ENCODE measurements at regions not wholly inside any gene's neighbourhood (a gene's known extent, or its start where the extent isn't known, plus 50 kb on each side); places are given as distances from the start of the nearest gene placed in this dataset.

DNA sequence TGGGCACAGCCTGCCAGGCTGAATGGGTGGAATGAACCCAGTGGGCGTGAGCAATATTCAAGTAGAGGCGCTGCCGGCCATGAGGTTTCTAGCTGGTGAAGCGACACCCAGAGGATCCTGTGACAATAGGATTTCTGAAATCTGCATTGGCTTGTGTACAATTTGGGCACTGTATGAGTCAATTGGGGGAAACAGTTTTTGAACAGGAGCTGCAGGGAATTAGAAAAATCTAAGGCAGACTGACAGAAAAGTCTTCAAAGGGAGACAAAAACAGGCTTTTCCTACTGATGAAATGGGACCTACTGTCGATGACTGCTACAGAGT, 145.2 kb downstream of the GPCPD1 start:
- H3K4me2 ChIP-seq (ENCODE audit: insufficient read depth in 1 of 2, low read depth in 2 of 2, low read length in 2 of 2): no peak overlapping the region
- H3K4me3 ChIP-seq (ENCODE audit: extremely low read depth in 1 of 4, insufficient read depth in 2 of 4, low read depth in 3 of 4, low read length in 4 of 4): no peak overlapping the region
- H4K8ac ChIP-seq (ENCODE audit: extremely low read depth, insufficient read depth, low read length): no peak overlapping the region
- no peaks in the 10 kb centered on the region for H3K79me1 ChIP-seq (ENCODE audit: low read depth, low read length)
- DNase-seq (ENCODE audit: low read depth in 1 of 2, low spot score in 2 of 2) (no peak), FAIRE-seq (no peak)
- ChIA-PET CTCF (ENCODE audit: partially characterized antibody) (interaction anchor here (1.1 kb wide), 1 partner anchor 63 kb away, joined by 4 read pairs; no protein-coding TSS in a partner anchor), POLR2A (ENCODE audit: partially characterized antibody) (no interaction called here)
- no peak overlapping the region for H4K5ac ChIP-seq (ENCODE audit: insufficient read length, low read depth, low read length)
- H3K27ac ChIP-seq (ENCODE audit: low read depth, low read length): no peak overlapping the region
- no peaks in the 10 kb centered on the region for H3K9me3 ChIP-seq (ENCODE audit: insufficient read depth in 2 of 2, low read depth in 1 of 2, low read length in 1 of 2)
- no peak overlapping the region for H2BK20ac ChIP-seq (ENCODE audit: low read length)
- H2BK12ac ChIP-seq (ENCODE audit: low read depth, low read length): no peak overlapping the region
- H3K27me3 ChIP-seq (replicated peaks in 1 of 4; ENCODE audit: control insufficient read depth in 3 of 4, extremely low read depth in 1 of 4, insufficient read depth in 3 of 4, low read length in 3 of 4): no peaks in the 10 kb centered on the region
- no peak overlapping the region for H2AFZ ChIP-seq (ENCODE audit: low read length)
- TF ChIP-seq ZNF274 (IDR thresholded peaks at IDR 0.05; ENCODE audit: borderline replicate concordance, extremely low read depth, low read length): no peak
- no peak for TF ChIP-seq FOSL1 (IDR thresholded peaks at IDR 0.05; ENCODE audit: insufficient read depth, low read depth, low read length)
- no peak for TF ChIP-seq GTF2F1 (IDR thresholded peaks at IDR 0.05; ENCODE audit: borderline replicate concordance, low read depth, low read length)
- TF ChIP-seq, protein P1, sequence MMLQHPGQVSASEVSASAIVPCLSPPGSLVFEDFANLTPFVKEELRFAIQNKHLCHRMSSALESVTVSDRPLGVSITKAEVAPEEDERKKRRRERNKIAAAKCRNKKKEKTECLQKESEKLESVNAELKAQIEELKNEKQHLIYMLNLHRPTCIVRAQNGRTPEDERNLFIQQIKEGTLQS (IDR thresholded peaks at IDR 0.05; ENCODE audit: insufficient read depth, low read depth, low read length): no peak
- no peak for TF ChIP-seq SRF (IDR thresholded peaks at IDR 0.05; ENCODE audit: low read depth, low read length)
- no peak for TF ChIP-seq KDM4A (IDR thresholded peaks at IDR 0.05; ENCODE audit: low read depth, low read length, severe bottlenecking)
- no peak for TF ChIP-seq TEAD4 (IDR thresholded peaks at IDR 0.05; ENCODE audit: low read depth, low read length)
- no peak for TF ChIP-seq SUZ12 (IDR thresholded peaks at IDR 0.05; ENCODE audit: low read length)
- no peak overlapping the region for H2BK120ac ChIP-seq (replicated peaks; ENCODE audit: low read depth, low read length)
- H2BK5ac ChIP-seq (ENCODE audit: low read depth, low read length): no peak overlapping the region
- H3K56ac ChIP-seq (replicated peaks; ENCODE audit: insufficient read length, low read depth, low read length): no peak overlapping the region
- H3K4me1 ChIP-seq (replicated peaks in 1 of 4; ENCODE audit: control insufficient read depth in 3 of 4, insufficient read depth in 4 of 4, low read length in 3 of 4): no peaks in the 10 kb centered on the region
- H3K79me2 ChIP-seq (ENCODE audit: control insufficient read depth in 1 of 2, insufficient read depth in 2 of 2, low read length in 2 of 2): no peaks in the 10 kb centered on the region
- no peak overlapping the region for H3K4ac ChIP-seq (replicated peaks; ENCODE audit: insufficient read length, low read depth, low read length)
- H2AK5ac ChIP-seq (ENCODE audit: low read depth, low read length): no peak overlapping the region
- no peak overlapping the region for H4K91ac ChIP-seq (replicated peaks; ENCODE audit: insufficient read length, low read length)
- H2BK15ac ChIP-seq (ENCODE audit: low read length): no peak overlapping the region
- no peak overlapping the region for H3K14ac ChIP-seq (ENCODE audit: insufficient read length)
- H3K36me3 ChIP-seq (ENCODE audit: control insufficient read depth in 2 of 4, insufficient read depth in 4 of 4, low read length in 3 of 4): no peaks in the 10 kb centered on the region
- H3K23ac ChIP-seq (ENCODE audit: insufficient read length): no peak overlapping the region
- H3K23me2 ChIP-seq (ENCODE audit: low read depth, low read length): no peaks in the 10 kb centered on the region
- no peak overlapping the region for H3K9ac ChIP-seq (replicated peaks in 1 of 4; ENCODE audit: extremely low read depth in 1 of 4, low read depth in 3 of 4, low read length in 3 of 4)
- no peaks in the 10 kb centered on the region for H4K20me1 ChIP-seq (replicated peaks in 1 of 2; ENCODE audit: control insufficient read depth in 1 of 2, insufficient read depth in 2 of 2, low read length in 2 of 2)
- H3K18ac ChIP-seq (ENCODE audit: extremely low read depth, low read length): no peak overlapping the region
- 86% methylated on average over 5 of the region's 5 CpGs; no CpG with 5 or more reads in 1 of the 2 experiments for WGBS, 2 experiments (ENCODE audit: extremely low coverage in 1 of 2, insufficient coverage in 1 of 2, insufficient read length in 1 of 2, insufficient replicate concordance in 2 of 2, low coverage in 1 of 2, low lambda C conversion rate in 2 of 2, missing lambda C conversion rate in 1 of 2)
